HepG2 (cell line): ENCODE measurements at regions not wholly inside any gene's neighbourhood (a gene's known extent, or its start where the extent isn't known, plus 50 kb on each side); places are given as distances from the start of the nearest gene placed in this dataset.

ENCODE experiments used
- ATAC-seq: fragments of 200-7000 bp; cut with Tn5 transposase; 3 replicates; pipeline ENCODE4 v1.9.1; 2020; ENCODE audit warnings: mild to moderate bottlenecking, moderate library complexity
- BruUV-seq: library from RNA; stranded (reverse); fragments of 400-500 nt; replicated peaks from 2 replicates; lab custom pipeline; 2021; lab: Mats Ljungman, UMichigan
- CTCF ChIA-PET: fragments of 300-600 bp; formaldehyde crosslinking; extraction: SDS; loops from one replicate; lab custom pipeline; 2021; ENCODE audit warnings: low total read pairs, inconsistent platforms, low intra/inter-chr PET ratio; lab: Yijun Ruan, JAX
- POLR2A ChIA-PET: fragments of 350-600 bp; sonication (Branson Sonifier 250); formaldehyde crosslinking; loops from one replicate; lab custom pipeline; 2020; ENCODE audit warnings: antibody characterized with exemption, inconsistent platforms; lab: Yijun Ruan, JAX
- DNase-seq: peaks from one replicate; pipeline ENCODE4 v3.0.0-alpha.2; 2015; ENCODE audit warnings: low spot score
- FAIRE-seq: peaks from 3 replicates; lab custom pipeline; 2011; peaks lifted over from hg19 to GRCh38; lab: Jason Lieb, UNC
- H2AFZ ChIP-seq: one replicate; pipeline ENCODE4 v1.6.1; 2011; ENCODE audit warnings: low read length, inconsistent platforms
- H3K27ac ChIP-seq: fragments of 300-600 bp; 3 replicates; pipeline ENCODE4 v1.8.0; 2011; ENCODE audit warnings: mixed run types, mild to moderate bottlenecking, mixed read lengths, low read length, inconsistent platforms; ENCODE audit not compliant: insufficient read depth; ENCODE audit errors: extremely low read length
- H3K27me3 ChIP-seq, 2 experiments: fragments of 200-600 bp in 1 of 2; 2 replicates in 1 of 2; 3 replicates in 1 of 2; pipeline versions ENCODE4 v1.6.0 to v1.8.0; 2011; ENCODE audit warnings: low read length in 2 of 2, mild to moderate bottlenecking in 2 of 2, moderate library complexity in 2 of 2, inconsistent platforms in 1 of 2; ENCODE audit not compliant: insufficient read depth in 2 of 2, control insufficient read depth in 1 of 2
- H3K36me3 ChIP-seq, 2 experiments: fragments of 200-600 bp in 1 of 2; replicated peaks in 1 of 2; 2 replicates in 1 of 2; 3 replicates in 1 of 2; pipeline versions ENCODE4 v1.5.1 to v1.8.0; 2011; ENCODE audit warnings: low read length in 2 of 2, inconsistent platforms in 1 of 2; ENCODE audit not compliant: insufficient read depth in 2 of 2, control insufficient read depth in 1 of 2
- H3K4me1 ChIP-seq: 2 replicates; pipeline ENCODE4 v1.5.1; 2012; ENCODE audit warnings: low read length, inconsistent platforms; ENCODE audit not compliant: insufficient read depth
- H3K4me2 ChIP-seq: 2 replicates; pipeline ENCODE4 v1.6.0; 2011; ENCODE audit warnings: low read depth, low read length, inconsistent platforms
- H3K4me3 ChIP-seq, 3 experiments: fragments of 200-600 bp in 1 of 3; sonication (generic), shearing (Covaris generic) in 1 of 3; replicated peaks in 1 of 3; 2 replicates each; pipeline ENCODE4 v1.5.1; 2011 to 2016; ENCODE audit warnings: low read length in 3 of 3, inconsistent platforms in 2 of 3, low read depth in 2 of 3, mild to moderate bottlenecking in 2 of 3, control low read depth in 1 of 3, mixed read lengths in 1 of 3; ENCODE audit not compliant: insufficient read depth in 1 of 3
- H3K79me2 ChIP-seq: one replicate; pipeline ENCODE4 v1.6.1; 2011; ENCODE audit warnings: low read length, inconsistent platforms; ENCODE audit not compliant: insufficient read depth
- H3K9ac ChIP-seq: 2 replicates; pipeline ENCODE4 v1.6.0; 2011; ENCODE audit warnings: mild to moderate bottlenecking, low read depth, low read length, inconsistent platforms; ENCODE audit not compliant: insufficient read depth
- H3K9me3 ChIP-seq: 2 replicates; pipeline ENCODE4 v1.5.1; 2012; ENCODE audit warnings: mild to moderate bottlenecking, low read length
- H4K20me1 ChIP-seq: 2 replicates; pipeline ENCODE4 v1.6.0; 2011; ENCODE audit warnings: inconsistent platforms, mild to moderate bottlenecking, low read length, moderate library complexity; ENCODE audit not compliant: insufficient read depth
- ARHGAP35 ChIP-seq: sonication (generic); formaldehyde crosslinking; IDR thresholded peaks from 2 replicates; pipeline ENCODE4 v1.9.0; 2022; ENCODE audit warnings: mild to moderate bottlenecking, inconsistent platforms, moderate library complexity, missing genetic modification reagents, borderline replicate concordance
- ATRX ChIP-seq: sonication (generic); formaldehyde crosslinking; IDR thresholded peaks from 2 replicates; pipeline ENCODE4 v1.4.0; 2020; ENCODE audit warnings: missing genetic modification reagents, borderline replicate concordance
- CENPX ChIP-seq: sonication (generic); formaldehyde crosslinking; IDR thresholded peaks from 2 replicates; pipeline ENCODE4 v1.9.0; 2021; ENCODE audit warnings: mild to moderate bottlenecking, missing genetic modification reagents, moderate library complexity
- NFYC ChIP-seq: IDR thresholded peaks from 2 replicates; pipeline ENCODE4 v1.6.1; 2016; ENCODE audit warnings: missing genetic modification reagents, missing compliant biosample characterization
- SPEN ChIP-seq: sonication (generic); formaldehyde crosslinking; IDR thresholded peaks from 2 replicates; pipeline ENCODE4 v1.5.1; 2020; ENCODE audit warnings: low read depth, mild to moderate bottlenecking, missing genetic modification reagents
- TAF15 ChIP-seq: fragments of 200-400 bp; formaldehyde crosslinking; IDR thresholded peaks from one replicate; pipeline ENCODE4 v1.6.1; 2018; ENCODE audit warnings: mild to moderate bottlenecking, low read depth, low read length; ENCODE audit not compliant: poor library complexity, severe bottlenecking
- YEATS2 ChIP-seq: sonication (generic); formaldehyde crosslinking; IDR thresholded peaks from 2 replicates; pipeline ENCODE4 v1.4.0; 2020; ENCODE audit warnings: missing genetic modification reagents, borderline replicate concordance
- ZNF296 ChIP-seq: sonication (generic); formaldehyde crosslinking; conservative IDR thresholded peaks from 2 replicates; pipeline ENCODE4 v1.5.0; 2020; ENCODE audit warnings: mild to moderate bottlenecking, missing genetic modification reagents
- ZNF670 ChIP-seq: sonication (generic); formaldehyde crosslinking; IDR thresholded peaks from 2 replicates; pipeline ENCODE4 v1.8.0; 2022; ENCODE audit warnings: mild to moderate bottlenecking, missing genetic modification reagents, borderline replicate concordance
- ZNF7 ChIP-seq: IDR thresholded peaks from 2 replicates; pipeline ENCODE4 v1.6.1; 2016; ENCODE audit warnings: missing biosample characterization, missing genetic modification reagents
- WGBS: methylation state at CpG from one replicate; pipeline ENCODE4 v1.1.6; 2017; ENCODE audit warnings: low lambda C conversion rate; 5-methylcytosine and 5-hydroxymethylcytosine counted together
- in situ Hi-C: cut with HindIII; loops from 2 replicates; pipeline ENCODE4 v1.10.0; 2017; ENCODE audit warnings: low pct_unique_long_range_greater_than_20kb; ENCODE audit not compliant: extremely low pct_ligation_motif_present
- intact Hi-C: fragments of 100-400 bp; cut with micrococcal nuclease; formaldehyde crosslinking; loops from one replicate; pipeline ENCODE4 v1.10.0; 2022; ENCODE audit not compliant: unreplicated experiment
- TF ChIP-seq, protein P1 (sequence below): sonication (generic); formaldehyde crosslinking; IDR thresholded peaks from 2 replicates; pipeline ENCODE4 v1.4.0; 2020; ENCODE audit warnings: missing genetic modification reagents
- TF ChIP-seq, protein P2 (sequence below): sonication (generic); formaldehyde crosslinking; IDR thresholded peaks from 2 replicates; pipeline ENCODE4 v1.5.1; 2020; ENCODE audit warnings: missing genetic modification reagents, mild to moderate bottlenecking, borderline replicate concordance
- TF ChIP-seq, protein P3 (sequence below): IDR thresholded peaks from 2 replicates; pipeline ENCODE4 v1.6.1; 2016; ENCODE audit warnings: control low read depth
- TF ChIP-seq, protein P4 (sequence below): sonication (generic); formaldehyde crosslinking; IDR thresholded peaks from 2 replicates; pipeline ENCODE4 v1.4.0; 2020; ENCODE audit warnings: mild to moderate bottlenecking, missing genetic modification reagents
- TF ChIP-seq, protein P5 (sequence below): sonication (generic); formaldehyde crosslinking; conservative IDR thresholded peaks from 2 replicates; pipeline ENCODE4 v1.8.0; 2022; ENCODE audit warnings: mild to moderate bottlenecking, moderate library complexity, missing genetic modification reagents

DNA sequence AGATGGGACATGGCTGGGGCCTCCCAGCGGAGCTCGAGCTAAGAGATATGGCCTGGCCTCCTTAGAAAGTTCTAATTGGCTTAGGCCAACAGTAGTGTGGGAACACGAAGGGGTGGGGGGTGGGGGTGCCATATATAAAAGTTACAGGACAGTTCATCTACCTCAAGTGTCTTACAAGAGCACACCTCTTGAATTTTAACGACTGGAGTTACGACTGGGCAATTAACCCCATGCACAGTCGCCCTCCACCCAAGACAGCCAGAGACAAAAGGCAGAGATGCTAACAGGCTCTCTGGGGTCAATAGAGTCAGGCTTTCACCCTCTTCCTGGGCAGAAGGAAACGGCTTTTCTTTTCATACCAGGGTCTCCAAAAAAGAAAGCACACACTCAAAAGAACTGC lies 302.2 kb downstream of the BCOR start:
- WGBS = 33% methylated on average over 2 of the region's 7 CpGs
- in situ Hi-C loops (no loop called here), intact Hi-C loops (no loop called here)
- no peak overlapping the region for H3K4me2 ChIP-seq
- H3K27me3 ChIP-seq = no peaks in the 10 kb centered on the region; a peak in 1 of 5 replicates
- FAIRE-seq (no peak), DNase-seq (no peak), ATAC-seq (no peak)
- H2AFZ ChIP-seq = no peak overlapping the region
- H3K79me2 ChIP-seq = no peaks in the 10 kb centered on the region
- CTCF ChIA-PET = no interaction called here
- BruUV-seq = no TSS peak
- H3K4me1 ChIP-seq = no peaks in the 10 kb centered on the region
- no peaks in the 10 kb centered on the region for H3K9me3 ChIP-seq
- H3K27ac ChIP-seq = no peak overlapping the region
- H3K36me3 ChIP-seq = no peaks in the 10 kb centered on the region
- TF ChIP-seq, protein P1, sequence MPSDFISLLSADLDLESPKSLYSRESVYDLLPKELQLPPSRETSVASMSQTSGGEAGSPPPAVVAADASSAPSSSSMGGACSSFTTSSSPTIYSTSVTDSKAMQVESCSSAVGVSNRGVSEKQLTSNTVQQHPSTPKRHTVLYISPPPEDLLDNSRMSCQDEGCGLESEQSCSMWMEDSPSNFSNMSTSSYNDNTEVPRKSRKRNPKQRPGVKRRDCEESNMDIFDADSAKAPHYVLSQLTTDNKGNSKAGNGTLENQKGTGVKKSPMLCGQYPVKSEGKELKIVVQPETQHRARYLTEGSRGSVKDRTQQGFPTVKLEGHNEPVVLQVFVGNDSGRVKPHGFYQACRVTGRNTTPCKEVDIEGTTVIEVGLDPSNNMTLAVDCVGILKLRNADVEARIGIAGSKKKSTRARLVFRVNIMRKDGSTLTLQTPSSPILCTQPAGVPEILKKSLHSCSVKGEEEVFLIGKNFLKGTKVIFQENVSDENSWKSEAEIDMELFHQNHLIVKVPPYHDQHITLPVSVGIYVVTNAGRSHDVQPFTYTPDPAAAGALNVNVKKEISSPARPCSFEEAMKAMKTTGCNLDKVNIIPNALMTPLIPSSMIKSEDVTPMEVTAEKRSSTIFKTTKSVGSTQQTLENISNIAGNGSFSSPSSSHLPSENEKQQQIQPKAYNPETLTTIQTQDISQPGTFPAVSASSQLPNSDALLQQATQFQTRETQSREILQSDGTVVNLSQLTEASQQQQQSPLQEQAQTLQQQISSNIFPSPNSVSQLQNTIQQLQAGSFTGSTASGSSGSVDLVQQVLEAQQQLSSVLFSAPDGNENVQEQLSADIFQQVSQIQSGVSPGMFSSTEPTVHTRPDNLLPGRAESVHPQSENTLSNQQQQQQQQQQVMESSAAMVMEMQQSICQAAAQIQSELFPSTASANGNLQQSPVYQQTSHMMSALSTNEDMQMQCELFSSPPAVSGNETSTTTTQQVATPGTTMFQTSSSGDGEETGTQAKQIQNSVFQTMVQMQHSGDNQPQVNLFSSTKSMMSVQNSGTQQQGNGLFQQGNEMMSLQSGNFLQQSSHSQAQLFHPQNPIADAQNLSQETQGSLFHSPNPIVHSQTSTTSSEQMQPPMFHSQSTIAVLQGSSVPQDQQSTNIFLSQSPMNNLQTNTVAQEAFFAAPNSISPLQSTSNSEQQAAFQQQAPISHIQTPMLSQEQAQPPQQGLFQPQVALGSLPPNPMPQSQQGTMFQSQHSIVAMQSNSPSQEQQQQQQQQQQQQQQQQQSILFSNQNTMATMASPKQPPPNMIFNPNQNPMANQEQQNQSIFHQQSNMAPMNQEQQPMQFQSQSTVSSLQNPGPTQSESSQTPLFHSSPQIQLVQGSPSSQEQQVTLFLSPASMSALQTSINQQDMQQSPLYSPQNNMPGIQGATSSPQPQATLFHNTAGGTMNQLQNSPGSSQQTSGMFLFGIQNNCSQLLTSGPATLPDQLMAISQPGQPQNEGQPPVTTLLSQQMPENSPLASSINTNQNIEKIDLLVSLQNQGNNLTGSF (CRISPR knock-in tag) = no peak
- TF ChIP-seq ATRX (CRISPR knock-in tag) (no peak), TAF15 (no peak), NFYC (CRISPR knock-in tag) (no peak), SPEN (no peak), ZNF670 (CRISPR knock-in tag) (no peak), YEATS2 (CRISPR knock-in tag) (no peak), CENPX (CRISPR knock-in tag) (no peak), ARHGAP35 (no peak), ZNF7 (CRISPR knock-in tag) (no peak), ZNF296 (CRISPR knock-in tag) (no peak)
- TF ChIP-seq, protein P2, sequence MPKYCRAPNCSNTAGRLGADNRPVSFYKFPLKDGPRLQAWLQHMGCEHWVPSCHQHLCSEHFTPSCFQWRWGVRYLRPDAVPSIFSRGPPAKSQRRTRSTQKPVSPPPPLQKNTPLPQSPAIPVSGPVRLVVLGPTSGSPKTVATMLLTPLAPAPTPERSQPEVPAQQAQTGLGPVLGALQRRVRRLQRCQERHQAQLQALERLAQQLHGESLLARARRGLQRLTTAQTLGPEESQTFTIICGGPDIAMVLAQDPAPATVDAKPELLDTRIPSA (CRISPR knock-in tag) = no peak
- TF ChIP-seq, protein P3, sequence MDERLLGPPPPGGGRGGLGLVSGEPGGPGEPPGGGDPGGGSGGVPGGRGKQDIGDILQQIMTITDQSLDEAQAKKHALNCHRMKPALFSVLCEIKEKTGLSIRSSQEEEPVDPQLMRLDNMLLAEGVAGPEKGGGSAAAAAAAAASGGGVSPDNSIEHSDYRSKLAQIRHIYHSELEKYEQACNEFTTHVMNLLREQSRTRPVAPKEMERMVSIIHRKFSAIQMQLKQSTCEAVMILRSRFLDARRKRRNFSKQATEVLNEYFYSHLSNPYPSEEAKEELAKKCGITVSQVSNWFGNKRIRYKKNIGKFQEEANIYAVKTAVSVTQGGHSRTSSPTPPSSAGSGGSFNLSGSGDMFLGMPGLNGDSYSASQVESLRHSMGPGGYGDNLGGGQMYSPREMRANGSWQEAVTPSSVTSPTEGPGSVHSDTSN = no peak
- TF ChIP-seq, protein P4, sequence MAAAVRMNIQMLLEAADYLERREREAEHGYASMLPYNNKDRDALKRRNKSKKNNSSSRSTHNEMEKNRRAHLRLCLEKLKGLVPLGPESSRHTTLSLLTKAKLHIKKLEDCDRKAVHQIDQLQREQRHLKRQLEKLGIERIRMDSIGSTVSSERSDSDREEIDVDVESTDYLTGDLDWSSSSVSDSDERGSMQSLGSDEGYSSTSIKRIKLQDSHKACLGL (CRISPR knock-in tag) = no peak
- TF ChIP-seq, protein P5, sequence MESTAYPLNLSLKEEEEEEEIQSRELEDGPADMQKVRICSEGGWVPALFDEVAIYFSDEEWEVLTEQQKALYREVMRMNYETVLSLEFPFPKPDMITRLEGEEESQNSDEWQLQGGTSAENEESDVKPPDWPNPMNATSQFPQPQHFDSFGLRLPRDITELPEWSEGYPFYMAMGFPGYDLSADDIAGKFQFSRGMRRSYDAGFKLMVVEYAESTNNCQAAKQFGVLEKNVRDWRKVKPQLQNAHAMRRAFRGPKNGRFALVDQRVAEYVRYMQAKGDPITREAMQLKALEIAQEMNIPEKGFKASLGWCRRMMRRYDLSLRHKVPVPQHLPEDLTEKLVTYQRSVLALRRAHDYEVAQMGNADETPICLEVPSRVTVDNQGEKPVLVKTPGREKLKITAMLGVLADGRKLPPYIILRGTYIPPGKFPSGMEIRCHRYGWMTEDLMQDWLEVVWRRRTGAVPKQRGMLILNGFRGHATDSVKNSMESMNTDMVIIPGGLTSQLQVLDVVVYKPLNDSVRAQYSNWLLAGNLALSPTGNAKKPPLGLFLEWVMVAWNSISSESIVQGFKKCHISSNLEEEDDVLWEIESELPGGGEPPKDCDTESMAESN = no peak
- no peaks in the 10 kb centered on the region for H4K20me1 ChIP-seq
- H3K9ac ChIP-seq = no peak overlapping the region
- POLR2A ChIA-PET = no interaction called here
- H3K4me3 ChIP-seq = no peak overlapping the region
